ENCODE measurements at regions not wholly inside any gene's neighbourhood (a gene's known extent, or its start where the extent isn't known, plus 50 kb on each side); places are given as distances from the start of the nearest gene placed in this dataset.

- H3K4me3 ChIP-seq (ENCODE audit: low read depth, low read length) = no peak overlapping the region
These were observed 69.8 kb downstream of the CD83 start for GRCh38 chr6:14187406-14187805.

- H3K4me3 ChIP-seq (ENCODE audit: low read depth, low read length) = no peak overlapping the region
These were observed 71.5 kb downstream of the CD83 start for GRCh38 chr6:14189074-14189473.

GRCh38 chr6:14190191-14190928 lies 72.8 kb downstream of the CD83 start:
- no peak overlapping the region for H3K4me3 ChIP-seq (ENCODE audit: low read depth, low read length)

- no peak overlapping the region for H3K4me3 ChIP-seq (ENCODE audit: low read depth, low read length)
These were observed 73.3 kb downstream of the CD83 start for GRCh38 chr6:14190929-14191224.

- H3K4me3 ChIP-seq (ENCODE audit: low read depth, low read length) = no peak overlapping the region
These were observed 74.2 kb downstream of the CD83 start for GRCh38 chr6:14191761-14192160.

- no peak overlapping the region for H3K4me3 ChIP-seq (ENCODE audit: low read depth, low read length)
These were observed 74.7 kb downstream of the CD83 start for GRCh38 chr6:14192216-14192788.

- H3K4me3 ChIP-seq (ENCODE audit: low read depth, low read length) = no peak overlapping the region
These were observed 76.0 kb downstream of the CD83 start for GRCh38 chr6:14193524-14193923.

GRCh38 chr6:14194483-14194882 lies 76.9 kb downstream of the CD83 start:
- H3K4me3 ChIP-seq (ENCODE audit: low read depth, low read length) = no peak overlapping the region

GRCh38 chr6:14194976-14195375 lies 77.4 kb downstream of the CD83 start:
- no peak overlapping the region for H3K4me3 ChIP-seq (ENCODE audit: low read depth, low read length)

GRCh38 chr6:14196026-14196425 lies 78.5 kb downstream of the CD83 start:
- no peak overlapping the region for H3K4me3 ChIP-seq (ENCODE audit: low read depth, low read length)

GRCh38 chr6:14197118-14197517 lies 79.5 kb downstream of the CD83 start:
- no peak overlapping the region for H3K4me3 ChIP-seq (ENCODE audit: low read depth, low read length)

GRCh38 chr6:14200047-14200446 lies 82.5 kb downstream of the CD83 start:
- H3K4me3 ChIP-seq (ENCODE audit: low read depth, low read length) = no peak overlapping the region

GRCh38 chr6:14202947-14203346 lies 85.4 kb downstream of the CD83 start:
- H3K4me3 ChIP-seq (ENCODE audit: low read depth, low read length) = no peak overlapping the region

- H3K4me3 ChIP-seq (ENCODE audit: low read depth, low read length) = no peak overlapping the region
These were observed 88.8 kb downstream of the CD83 start for GRCh38 chr6:14206391-14206790.

- no peak overlapping the region for H3K4me3 ChIP-seq (ENCODE audit: low read depth, low read length)
These were observed 89.9 kb downstream of the CD83 start for GRCh38 chr6:14207448-14207847.

- no peak overlapping the region for H3K4me3 ChIP-seq (ENCODE audit: low read depth, low read length)
These were observed 91.4 kb downstream of the CD83 start for GRCh38 chr6:14209000-14209399.

GRCh38 chr6:14210077-14210476 lies 92.5 kb downstream of the CD83 start:
- H3K4me3 ChIP-seq (ENCODE audit: low read depth, low read length) = no peak overlapping the region

GRCh38 chr6:14210663-14211561 lies 93.3 kb downstream of the CD83 start:
- H3K4me3 ChIP-seq (ENCODE audit: low read depth, low read length) = peak overlapping the region; percentile 51

GRCh38 chr6:14211562-14211942 lies 94.0 kb downstream of the CD83 start:
- peak overlapping the region; percentile 28 for H3K4me3 ChIP-seq (ENCODE audit: low read depth, low read length)

- no peak overlapping the region for H3K4me3 ChIP-seq (ENCODE audit: low read depth, low read length)
These were observed 94.4 kb downstream of the CD83 start for GRCh38 chr6:14212020-14212419.

GRCh38 chr6:14212632-14213031 lies 95.1 kb downstream of the CD83 start:
- no peak overlapping the region for H3K4me3 ChIP-seq (ENCODE audit: low read depth, low read length)

All from iPS-11a (cell line).